Natural killer cell treated with Interleukin-12 subunit alpha and Interleukin-12 subunit beta and Interleukin-15 and Interleukin-18, amount 100 ng/mL, for 72 hours (primary cell): ENCODE measurements at regions not wholly inside any gene's neighbourhood (a gene's known extent, or its start where the extent isn't known, plus 50 kb on each side); places are given as distances from the start of the nearest gene placed in this dataset.

Experiments
- ATAC-seq, 2 donors: fragments of 150-1000 bp; cut with Tn5 transposase in 1 of 2; sonication (Bioruptor Pico), chemical (Tn5 transposase) in 1 of 2; 2 replicates each; pipeline ENCODE4 v1.10.0; 2021
- DNase-seq: peaks from one replicate; pipeline ENCODE4 v3.0.0; 2022; ENCODE audit warnings: low spot score
- H3K27ac Mint-ChIP-seq, 2 donors: 1 replicate in 1 of 2; 2 replicates in 1 of 2; pipeline ENCODE4 v1.8.0; 2022; ENCODE audit warnings: mixed read lengths in 2 of 2, mild to moderate bottlenecking in 1 of 2, moderate library complexity in 1 of 2
- H3K27me3 Mint-ChIP-seq, 2 donors: 1 replicate in 1 of 2; 2 replicates in 1 of 2; pipeline ENCODE4 v1.8.0; 2022; ENCODE audit warnings: mixed read lengths in 2 of 2
- H3K36me3 Mint-ChIP-seq: one replicate; pipeline ENCODE4 v1.8.0; 2022; ENCODE audit warnings: mixed read lengths
- H3K4me1 Mint-ChIP-seq, 2 donors: 1 replicate in 1 of 2; 2 replicates in 1 of 2; pipeline ENCODE4 v1.8.0; 2022; ENCODE audit warnings: low read depth in 2 of 2, mixed read lengths in 2 of 2, mild to moderate bottlenecking in 1 of 2
- H3K4me3 Mint-ChIP-seq: one replicate; pipeline ENCODE4 v1.8.0; 2022; ENCODE audit warnings: mixed read lengths
- H3K9me3 Mint-ChIP-seq: 2 replicates; pipeline ENCODE4 v1.8.0; 2022; ENCODE audit warnings: mixed read lengths

DNA sequence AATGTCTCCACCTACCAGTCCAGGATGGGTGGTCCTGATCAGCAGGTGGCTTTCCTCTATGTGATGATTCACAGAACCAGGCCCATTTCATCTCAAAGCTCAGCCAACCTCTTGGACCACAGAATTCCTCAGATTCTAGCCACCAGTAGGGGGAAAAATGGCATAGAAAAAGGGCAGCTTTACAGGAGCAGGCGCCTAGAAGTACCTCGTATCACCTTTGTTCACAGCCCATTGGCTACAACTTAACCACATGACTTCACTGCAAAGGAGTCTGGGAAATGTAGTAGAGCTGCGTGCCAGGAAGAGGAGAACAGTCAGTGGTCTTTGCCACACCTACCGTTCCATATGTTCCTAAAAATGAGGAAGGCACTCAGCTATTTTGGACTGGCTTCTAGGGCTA lies 62.8 kb upstream of the DTNA start:
- H3K27ac Mint-ChIP-seq: no peak overlapping the region

DNA sequence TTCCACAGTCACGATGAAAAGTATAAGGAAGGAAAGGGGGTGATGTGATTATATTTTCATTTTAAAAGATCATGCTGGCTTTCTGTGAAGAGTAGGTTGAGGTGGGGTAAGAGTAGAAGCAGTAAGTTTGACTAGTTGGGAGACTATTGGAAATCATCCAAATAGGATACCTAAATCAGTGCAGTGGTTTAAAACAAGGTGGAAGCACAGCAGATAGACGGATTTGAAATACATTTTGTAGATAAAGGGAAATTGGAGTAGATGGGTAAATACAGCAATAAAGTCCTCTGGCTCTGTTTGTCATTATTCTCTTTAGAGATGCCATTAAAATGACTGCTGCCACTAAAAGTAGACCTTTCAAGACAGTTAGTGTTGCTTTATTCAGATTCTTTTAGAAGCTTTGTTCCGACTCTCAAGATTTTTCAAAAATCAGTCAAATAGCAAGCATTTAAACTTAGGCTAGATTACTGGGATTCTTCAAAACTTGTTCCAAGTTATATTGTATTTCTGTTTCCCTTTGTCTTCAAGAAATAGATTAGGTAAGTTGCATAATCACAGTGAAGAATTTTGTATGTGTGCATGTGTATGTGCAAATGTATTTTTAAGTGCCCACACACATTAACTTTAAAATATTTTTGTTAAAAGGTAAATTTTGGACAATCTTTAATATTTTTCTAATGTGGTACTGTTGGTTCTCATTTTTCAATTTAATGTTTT lies 61.7 kb upstream of the DTNA start:
- Mint-ChIP-seq H3K4me3 (no peak overlapping the region), H3K27me3 (peaks cover 25 to 32% of the 10 kb centered on the region in 2 donors), H3K27ac (no peak overlapping the region), H3K36me3 (no peaks in the 10 kb centered on the region), H3K4me1 (no peaks in the 10 kb centered on the region), H3K9me3 (no peaks in the 10 kb centered on the region)
- DNase-seq (no peak), ATAC-seq (no peak)

More for the DNA sequence above, 62.8 kb upstream of the DTNA start:
- Mint-ChIP-seq H3K27me3 (peaks cover 20 to 25% of the 10 kb centered on the region in 2 donors), H3K4me1 (no peaks in the 10 kb centered on the region), H3K36me3 (no peaks in the 10 kb centered on the region), H3K9me3 (no peaks in the 10 kb centered on the region), H3K4me3 (no peak overlapping the region)
- DNase-seq: no peak
- ATAC-seq: no peak

DNA sequence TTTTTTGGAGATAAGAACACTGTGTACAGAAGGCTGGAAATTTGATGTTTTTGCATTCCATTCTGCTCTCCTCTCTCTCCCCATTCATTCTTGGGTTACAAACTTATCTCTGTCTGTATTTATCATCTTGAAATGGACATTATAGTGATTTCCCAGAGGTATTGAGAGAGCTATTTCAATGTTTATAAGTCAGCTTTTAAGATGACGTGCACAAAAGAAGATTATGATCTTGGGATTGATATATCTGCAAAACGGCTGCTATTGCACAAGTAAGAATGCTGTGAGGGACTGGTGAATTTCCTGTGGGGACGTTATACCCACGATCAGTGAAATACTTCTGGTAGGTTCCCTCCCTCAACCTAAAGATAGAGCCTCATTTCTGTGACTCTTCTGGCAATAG lies 61.0 kb upstream of the DTNA start:
- H3K27ac Mint-ChIP-seq: no peak overlapping the region
- H3K9me3 Mint-ChIP-seq: no peaks in the 10 kb centered on the region
- no peaks in the 10 kb centered on the region for H3K36me3 Mint-ChIP-seq
- no peak for ATAC-seq
- no peaks in the 10 kb centered on the region for H3K4me1 Mint-ChIP-seq
- no peak overlapping the region for H3K4me3 Mint-ChIP-seq
- peaks cover 25 to 32% of the 10 kb centered on the region in 2 donors for H3K27me3 Mint-ChIP-seq
- DNase-seq: no peak

DNA sequence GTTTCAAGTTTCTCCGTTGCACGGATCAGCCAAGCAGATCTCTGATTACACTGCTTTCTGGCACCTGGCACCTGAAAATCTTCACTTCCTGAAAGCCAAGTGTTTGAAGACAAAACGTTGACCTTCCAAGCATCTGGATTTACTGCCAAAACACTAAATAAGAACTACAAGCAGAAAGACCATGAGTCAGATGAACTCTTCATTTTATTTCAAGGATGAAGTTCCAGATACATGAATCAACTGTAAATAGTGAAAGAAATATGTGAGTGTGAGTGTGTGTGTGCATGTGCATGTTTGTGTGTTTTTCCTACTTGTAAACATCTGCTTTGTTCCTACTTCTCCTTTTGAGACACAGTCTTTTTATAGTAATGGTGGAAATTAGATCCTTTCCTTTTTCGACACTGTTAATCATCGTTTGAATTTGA lies 60.0 kb upstream of the DTNA start:
- H3K27me3 Mint-ChIP-seq: peaks cover 25 to 32% of the 10 kb centered on the region in 2 donors
- no peak overlapping the region for H3K27ac Mint-ChIP-seq
- ATAC-seq (no peak), DNase-seq (no peak)
- no peaks in the 10 kb centered on the region for H3K36me3 Mint-ChIP-seq
- H3K9me3 Mint-ChIP-seq: no peaks in the 10 kb centered on the region
- H3K4me3 Mint-ChIP-seq: no peak overlapping the region
- no peaks in the 10 kb centered on the region for H3K4me1 Mint-ChIP-seq

DNA sequence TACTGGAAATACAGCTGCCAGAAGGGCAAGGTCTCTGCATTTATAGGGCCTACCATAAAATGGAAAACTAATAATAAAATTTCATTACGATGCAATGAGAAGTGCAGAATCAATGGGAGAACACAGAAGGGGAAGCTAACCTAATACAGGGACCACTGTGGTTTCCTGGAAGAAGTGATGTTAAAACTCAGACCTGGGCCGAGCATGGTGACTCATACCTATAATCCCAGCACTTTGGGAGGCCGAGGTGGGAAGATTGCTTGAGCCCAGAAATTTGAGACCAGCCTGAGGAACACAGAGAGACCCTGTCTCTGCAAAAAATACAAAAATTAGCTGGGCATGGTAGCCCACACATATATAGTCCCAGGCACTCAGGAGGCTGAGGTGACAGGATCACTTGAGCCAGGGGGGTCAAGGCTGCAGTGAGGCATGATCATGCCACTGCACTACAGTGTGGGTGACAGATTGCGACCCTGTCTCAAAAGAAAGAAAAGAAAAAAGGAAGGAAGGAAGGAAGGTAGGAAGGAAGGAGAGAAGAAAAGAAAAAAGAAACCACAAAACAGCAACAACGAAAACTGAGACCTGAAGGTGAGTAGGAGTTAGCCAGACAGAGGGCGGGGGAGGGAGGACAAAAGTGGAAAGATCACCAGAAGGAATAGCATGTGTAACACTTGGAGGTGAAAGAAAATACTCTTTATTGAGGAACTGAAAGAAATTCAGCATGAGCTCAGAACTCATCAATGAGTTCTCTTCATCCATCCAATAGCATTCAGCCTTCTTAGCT lies 58.3 kb upstream of the DTNA start:
- H3K4me1 Mint-ChIP-seq: no peaks in the 10 kb centered on the region
- H3K9me3 Mint-ChIP-seq: no peaks in the 10 kb centered on the region
- H3K27me3 Mint-ChIP-seq: peaks cover 25 to 32% of the 10 kb centered on the region in 2 donors
- no peak for ATAC-seq
- no peak for DNase-seq
- no peaks in the 10 kb centered on the region for H3K36me3 Mint-ChIP-seq
- no peak overlapping the region for H3K27ac Mint-ChIP-seq
- no peak overlapping the region for H3K4me3 Mint-ChIP-seq

DNA sequence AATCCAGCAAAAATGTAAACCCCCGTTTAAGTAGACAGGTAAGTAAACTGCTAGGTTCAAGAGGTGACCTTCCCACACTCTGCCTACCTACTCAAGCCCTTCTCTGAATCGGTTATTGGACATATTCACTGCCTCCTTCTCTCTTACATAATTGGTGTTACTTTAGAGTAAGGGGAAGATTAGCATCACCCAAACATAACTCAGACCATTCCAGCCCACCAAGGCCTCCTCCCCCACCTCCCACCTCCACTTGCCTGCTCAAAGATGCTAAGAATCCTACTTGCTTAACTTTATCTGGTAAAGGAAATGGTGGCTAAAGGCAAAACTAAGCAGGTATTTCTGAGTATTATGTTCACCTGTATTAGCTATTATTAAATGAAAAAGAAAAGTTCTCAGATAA lies 55.0 kb upstream of the DTNA start:
- no peak overlapping the region for H3K4me3 Mint-ChIP-seq
- no peak for ATAC-seq
- H3K4me1 Mint-ChIP-seq: no peaks in the 10 kb centered on the region
- peaks cover 26 to 29% of the 10 kb centered on the region in 2 donors for H3K27me3 Mint-ChIP-seq
- H3K9me3 Mint-ChIP-seq: no peaks in the 10 kb centered on the region
- no peak for DNase-seq
- no peaks in the 10 kb centered on the region for H3K36me3 Mint-ChIP-seq
- H3K27ac Mint-ChIP-seq: no peak overlapping the region

DNA sequence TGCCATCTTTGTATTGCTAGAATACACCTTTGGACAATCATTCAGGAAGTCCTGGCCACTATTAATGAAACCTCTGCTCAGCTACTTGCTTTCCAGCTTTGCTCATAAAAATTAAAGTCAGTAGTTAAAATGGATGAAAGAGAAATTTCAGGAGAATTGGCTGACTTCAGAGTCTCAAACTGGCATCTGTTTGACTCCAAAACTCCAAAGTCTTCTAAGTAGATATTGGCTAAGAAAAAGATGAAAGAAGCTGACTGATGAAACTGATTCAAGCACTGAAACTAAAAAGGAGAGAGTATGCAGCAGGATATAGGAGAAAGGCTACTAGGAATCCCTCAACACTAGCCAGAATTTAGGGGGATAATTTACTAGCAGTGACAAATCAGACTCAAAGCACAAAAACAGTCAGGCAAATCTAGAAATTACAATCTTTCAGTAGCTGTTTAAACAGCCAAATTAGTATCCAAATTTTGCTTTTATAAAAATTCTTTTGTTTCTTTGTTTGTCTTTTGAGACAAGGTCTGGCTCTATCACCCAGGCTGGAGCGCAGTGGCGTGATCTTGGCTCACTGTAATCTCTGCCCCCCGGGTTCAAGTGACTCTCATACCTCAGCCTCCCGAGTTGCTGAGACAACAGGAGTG lies 52.1 kb upstream of the DTNA start:
- Mint-ChIP-seq H3K4me1 (peaks cover 0 to 6% of the 10 kb centered on the region in 2 donors), H3K27me3 (peaks cover 19 to 21% of the 10 kb centered on the region in 2 donors)
- ATAC-seq: no peak

DNA sequence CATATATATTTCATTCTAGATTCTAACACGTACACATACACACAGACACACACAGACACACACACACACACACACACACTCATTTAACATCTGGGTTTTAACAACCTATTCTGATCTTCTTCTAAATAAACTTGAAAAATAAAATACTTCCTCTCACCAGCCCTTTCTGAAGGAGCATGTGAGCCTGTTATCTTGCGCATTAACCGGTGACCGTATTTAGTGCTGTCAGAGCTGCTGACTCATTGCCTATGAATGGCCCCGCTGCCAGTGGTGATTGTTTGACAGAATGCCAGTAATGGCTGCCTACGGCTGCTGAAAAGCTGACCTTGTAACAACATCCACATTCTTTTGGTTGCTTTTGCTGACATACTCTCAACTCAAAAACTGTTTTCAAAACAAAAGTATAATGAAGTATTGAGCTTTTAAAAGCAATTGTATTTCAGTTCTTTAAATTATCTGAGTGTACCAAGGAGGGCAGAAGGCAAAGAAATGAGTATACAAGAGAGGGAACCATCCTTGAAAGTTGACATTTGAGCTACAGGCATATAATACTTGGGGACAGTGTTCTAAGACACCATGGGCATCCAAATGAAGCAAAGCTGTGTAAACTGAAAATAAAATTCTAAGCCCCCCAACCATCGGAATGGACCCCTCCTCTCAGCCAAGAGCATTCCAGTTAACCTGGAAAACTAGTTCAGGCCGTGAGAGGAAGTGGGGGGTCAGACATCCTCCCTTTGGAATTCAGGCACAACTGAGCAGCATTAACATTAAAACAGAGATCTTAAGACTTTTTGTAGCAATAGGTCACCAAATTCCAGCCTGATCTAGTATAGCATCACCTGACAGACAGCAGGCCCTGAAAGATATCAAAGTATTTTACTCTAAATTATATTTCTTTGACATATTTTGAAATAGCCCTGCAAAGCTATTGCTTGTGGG lies 50.2 kb upstream of the DTNA start:
- DNase-seq (no peak), ATAC-seq (peak in 1 of 2 donors; percentile 54)
- Mint-ChIP-seq H3K36me3 (no peaks in the 10 kb centered on the region), H3K4me3 (no peak overlapping the region), H3K27me3 (peaks cover 21 to 22% of the 10 kb centered on the region in 2 donors), H3K4me1 (peaks cover 0 to 6% of the 10 kb centered on the region in 2 donors), H3K27ac (no peak overlapping the region), H3K9me3 (no peaks in the 10 kb centered on the region)

More for the DNA sequence above, 52.1 kb upstream of the DTNA start:
- Mint-ChIP-seq H3K36me3 (no peaks in the 10 kb centered on the region), H3K27ac (no peak overlapping the region), H3K4me3 (no peak overlapping the region), H3K9me3 (no peaks in the 10 kb centered on the region)
- no peak for DNase-seq
